AG10803 (cell line): ENCODE measurements at regions not wholly inside any gene's neighbourhood (a gene's known extent, or its start where the extent isn't known, plus 50 kb on each side); places are given as distances from the start of the nearest gene placed in this dataset.

ENCODE experiments used
- DNase-seq: peaks from one replicate; pipeline ENCODE4 v3.0.0; 2010; ENCODE audit warnings: low read depth
- H3K4me3 ChIP-seq: 2 replicates; pipeline ENCODE4 v1.5.1; 2011; ENCODE audit warnings: mild to moderate bottlenecking, low read length, control low read depth
- CTCF ChIP-seq: conservative IDR thresholded peaks from 2 replicates; pipeline ENCODE4 v1.5.1; 2011; ENCODE audit warnings: mild to moderate bottlenecking, low read length, control low read depth, inconsistent platforms

GRCh38 chr5:133688391-133688790 is 76.0 kb upstream of the FSTL4 start:
- H3K4me3 ChIP-seq, result no peak overlapping the region
- DNase-seq, result no peak
- TF ChIP-seq CTCF, result no peak

GRCh38 chr5:133687212-133688061 is 75.1 kb upstream of the FSTL4 start:
- TF ChIP-seq CTCF, result no peak
- H3K4me3 ChIP-seq, result no peak overlapping the region
- DNase-seq, result no peak

GRCh38 chr5:133686566-133686965 is 74.2 kb upstream of the FSTL4 start:
- H3K4me3 ChIP-seq, result no peak overlapping the region
- no peak for DNase-seq
- no peak for TF ChIP-seq CTCF

GRCh38 chr5:133685402-133686018 is 73.2 kb upstream of the FSTL4 start:
- no peak for TF ChIP-seq CTCF
- H3K4me3 ChIP-seq, result no peak overlapping the region
- DNase-seq, result no peak

- no peak for DNase-seq
- no peak overlapping the region for H3K4me3 ChIP-seq
- no peak for TF ChIP-seq CTCF
Observed at GRCh38 chr5:133683646-133684596, 71.6 kb upstream of the FSTL4 start.

- TF ChIP-seq CTCF, result no peak
- no peak overlapping the region for H3K4me3 ChIP-seq
Observed at GRCh38 chr5:133682451-133682850, 70.1 kb upstream of the FSTL4 start.

More at GRCh38 chr5:133682451-133682850, 70.1 kb upstream of the FSTL4 start:
- DNase-seq, result no peak
